Kidney (tissue), 13 donors: ENCODE measurements at regions not wholly inside any gene's neighbourhood (a gene's known extent, or its start where the extent isn't known, plus 50 kb on each side); places are given as distances from the start of the nearest gene placed in this dataset.
"Not testable (repeated sequence)": the region's sequence is repeated elsewhere in the genome, so short reads cannot be mapped to it uniquely, and the experiment has no call there.

Source experiments
- DNase-seq, 5 donors: peaks; one replicate each; pipeline ENCODE4 v3.0.0-alpha.2; 2013 to 2020
- FAIRE-seq: peaks from 2 replicates; lab custom pipeline; 2012; peaks lifted over from hg19 to GRCh38; lab: Jason Lieb, UNC
- H3K27ac ChIP-seq, 2 donors: one replicate each; pipeline ENCODE4 v1.7.0; 2013; ENCODE audit warnings: low read depth in 2 of 2, low read length in 2 of 2, inconsistent platforms in 1 of 2
- H3K27me3 ChIP-seq: one replicate; pipeline ENCODE4 v1.7.1; 2013; ENCODE audit warnings: low read length, inconsistent platforms; ENCODE audit not compliant: control insufficient read depth, insufficient read depth
- H3K36me3 ChIP-seq, 3 donors: one replicate each; pipeline versions ENCODE4 v1.7.0 to v1.7.1; 2013; ENCODE audit warnings: low read length in 3 of 3, control low read depth in 1 of 3, inconsistent platforms in 1 of 3; ENCODE audit not compliant: insufficient read depth in 3 of 3, control insufficient read depth in 2 of 3
- H3K4me1 ChIP-seq, 3 donors: one replicate each; pipeline versions ENCODE4 v1.7.0 to v1.7.1; 2013; ENCODE audit warnings: low read length in 3 of 3, inconsistent platforms in 1 of 3, low read depth in 1 of 3; ENCODE audit not compliant: control insufficient read depth in 2 of 3, insufficient read depth in 2 of 3
- H3K4me3 ChIP-seq, 3 donors: one replicate each; pipeline versions ENCODE4 v1.7.0 to v1.8.1; 2013; ENCODE audit warnings: low read length in 3 of 3, control low read depth in 1 of 3, inconsistent platforms in 1 of 3
- H3K9ac ChIP-seq, 3 donors: one replicate each; pipeline versions ENCODE4 v1.7.0 to v1.7.1; 2013; ENCODE audit warnings: low read length in 3 of 3, control low read depth in 1 of 3, inconsistent platforms in 1 of 3
- H3K9me3 ChIP-seq, 3 donors: one replicate each; pipeline versions ENCODE4 v1.7.0 to v1.7.1; 2013; ENCODE audit warnings: low read length in 3 of 3, control low read depth in 1 of 3, inconsistent platforms in 1 of 3; ENCODE audit not compliant: control insufficient read depth in 2 of 3, insufficient read depth in 1 of 3
- CTCF ChIP-seq: IDR thresholded peaks from 3 replicates; pipeline ENCODE4 v1.5.1; 2012; ENCODE audit warnings: mild to moderate bottlenecking, moderate library complexity, borderline replicate concordance; ENCODE audit not compliant: insufficient read depth; ENCODE audit errors: extremely low read depth
- intact Hi-C: fragments of 100-400 bp; cut with DNase I; formaldehyde crosslinking; loops from one replicate; pipeline ENCODE4 v1.11.1; 2022
- donor health status: control.
- donor health status: control.
- donor health status: control.
- donor health status: control.
- donor health status: control.
- donor health status: DM: yes; HTN: yes; CAD: no.
- donor health status: Normal renal cell carcinoma (clear cell type).

DNA sequence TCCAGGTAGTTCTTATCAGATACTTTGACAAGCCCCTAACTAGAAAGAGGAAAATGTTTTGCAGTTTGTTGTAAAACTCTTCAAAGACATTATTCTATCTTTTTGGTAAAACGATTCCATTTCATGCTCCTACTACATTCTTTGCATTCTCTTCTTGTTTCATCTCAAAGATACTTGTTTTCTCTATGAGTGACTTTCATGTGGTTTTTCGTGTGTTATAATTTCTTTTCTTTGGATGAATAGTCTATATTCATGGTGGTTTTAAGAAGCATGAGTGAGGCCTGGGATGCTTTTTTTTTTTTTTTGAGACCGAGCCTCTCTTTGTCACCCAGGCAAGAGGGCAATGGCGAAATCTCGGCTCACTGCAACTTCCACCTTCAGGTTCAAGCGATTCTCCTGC is 292.5 kb upstream of the LYZL1 start:
- Histone ChIP-seq H3K36me3 (no peaks in the 10 kb centered on the region), H3K4me1 (no peaks in the 10 kb centered on the region), H3K9ac (no peak overlapping the region), H3K27me3 (no peaks in the 10 kb centered on the region), H3K27ac (no peak overlapping the region), H3K9me3 (no peaks in the 10 kb centered on the region), H3K4me3 (no peak overlapping the region)
- DNase-seq (no peak), FAIRE-seq (no peak)
- intact Hi-C loops: loop anchor here (10.0 kb wide), 1 partner anchor 332 kb away; no protein-coding TSS in a partner anchor
- TF ChIP-seq CTCF: no peak

DNA sequence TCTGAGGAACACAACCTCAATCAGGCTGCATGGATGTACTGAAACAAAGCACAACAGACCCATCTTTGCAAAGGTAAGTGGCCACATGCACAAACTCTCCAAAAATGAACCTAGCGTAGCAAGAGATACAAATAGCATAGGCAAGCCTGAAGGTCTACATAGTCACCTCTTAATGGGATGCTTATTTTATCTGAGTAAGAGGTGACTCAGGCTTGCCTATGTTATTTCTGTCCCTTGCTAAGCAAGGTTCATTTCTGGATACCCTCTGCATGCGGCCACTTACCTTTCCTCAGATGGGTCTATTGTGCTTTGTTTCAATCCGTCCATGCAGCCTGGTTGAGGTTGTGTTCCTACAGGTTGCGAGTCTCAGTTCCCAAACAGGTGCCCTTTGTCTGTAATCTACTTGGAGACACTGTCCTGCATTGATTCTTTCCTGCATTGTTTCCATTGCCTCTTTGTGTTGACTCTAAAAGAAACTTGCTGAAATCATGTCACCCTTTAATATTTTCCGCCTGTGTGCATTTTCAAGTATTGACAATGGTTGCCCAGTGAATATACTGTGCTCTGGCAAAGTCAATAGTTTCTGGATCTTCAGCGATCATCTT is 291.8 kb upstream of the LYZL1 start:
- Histone ChIP-seq H3K9me3 (no peaks in the 10 kb centered on the region), H3K9ac (no peak overlapping the region), H3K36me3 (no peaks in the 10 kb centered on the region), H3K27ac (no peak overlapping the region), H3K4me3 (no peak overlapping the region), H3K4me1 (no peaks in the 10 kb centered on the region), H3K27me3 (no peaks in the 10 kb centered on the region)
- no peak for DNase-seq
- no peak for TF ChIP-seq CTCF
- intact Hi-C loops: loop anchor here (10.0 kb wide), 1 partner anchor 332 kb away; no protein-coding TSS in a partner anchor
- FAIRE-seq: no peak

GRCh38 chr10:28997734-28998133 is 291.1 kb upstream of the LYZL1 start:
- no peak for TF ChIP-seq CTCF
- no peaks in the 10 kb centered on the region for H3K27me3 ChIP-seq
- intact Hi-C loops: loop anchor here (10.0 kb wide), 1 partner anchor 333 kb away; no protein-coding TSS in a partner anchor
- FAIRE-seq (no peak), DNase-seq (peak in 1 of 5 donors; percentile 73)
- no peak overlapping the region for H3K27ac ChIP-seq
- no peak overlapping the region for H3K4me3 ChIP-seq
- H3K9me3 ChIP-seq: no peaks in the 10 kb centered on the region
- H3K9ac ChIP-seq: no peak overlapping the region
- H3K36me3 ChIP-seq: no peaks in the 10 kb centered on the region
- H3K4me1 ChIP-seq: no peaks in the 10 kb centered on the region

DNA sequence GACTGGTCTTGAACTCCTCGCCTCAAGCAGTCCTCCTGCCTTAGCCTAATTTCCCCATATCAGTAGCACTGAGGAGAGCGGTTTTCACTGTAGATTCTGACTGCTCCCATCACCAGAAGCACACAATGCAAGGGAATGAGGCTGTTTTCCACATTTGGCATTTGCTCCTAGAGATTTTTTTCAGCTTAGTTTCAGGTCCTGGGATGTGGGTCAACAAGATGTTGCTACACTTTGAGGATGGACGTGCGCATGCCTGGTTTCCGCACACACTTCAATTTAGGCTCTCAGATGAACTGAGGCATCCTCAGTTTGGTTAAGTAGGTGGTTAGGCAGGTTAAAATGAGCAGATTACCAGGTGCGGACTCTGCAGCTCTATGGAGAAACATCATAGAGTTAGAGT is 287.1 kb upstream of the LYZL1 start:
- H3K36me3 ChIP-seq: no peaks in the 10 kb centered on the region
- no peak overlapping the region for H3K4me3 ChIP-seq
- intact Hi-C loops: no loop called here
- H3K9ac ChIP-seq: no peak overlapping the region
- no peaks in the 10 kb centered on the region for H3K4me1 ChIP-seq
- no peaks in the 10 kb centered on the region for H3K27me3 ChIP-seq
- FAIRE-seq: no peak
- no peak overlapping the region for H3K27ac ChIP-seq
- no peak for DNase-seq
- TF ChIP-seq CTCF: no peak
- H3K9me3 ChIP-seq: no peaks in the 10 kb centered on the region

- H3K27ac ChIP-seq, H3K9me3 ChIP-seq, H3K9ac ChIP-seq, H3K27me3 ChIP-seq, H3K4me1 ChIP-seq, DNase-seq, intact Hi-C loops, H3K36me3 ChIP-seq, H3K4me3 ChIP-seq: not testable (repeated sequence)
- peak; percentile 99 for FAIRE-seq
Observed at GRCh38 chr10:29003014-29003413, 285.9 kb upstream of the LYZL1 start.
